ENCODE measurements at regions not wholly inside any gene's neighbourhood (a gene's known extent, or its start where the extent isn't known, plus 50 kb on each side); places are given as distances from the start of the nearest gene placed in this dataset.
A peak's percentile ranks its signal among the peaks of the same experiment; 100 is the strongest.

- TF ChIP-seq ZNF207 (IDR thresholded peaks at IDR 0.05; ENCODE audit: borderline replicate concordance) (no peak), MTF2 (CRISPR knock-in tag; IDR thresholded peaks at IDR 0.05; ENCODE audit: borderline replicate concordance) (no peak), ZNF564 (CRISPR knock-in tag; IDR thresholded peaks at IDR 0.05) (no peak), KIAA2018 (CRISPR knock-in tag; IDR thresholded peaks at IDR 0.05; ENCODE audit: borderline replicate concordance) (no peak), TEF (CRISPR knock-in tag; IDR thresholded peaks at IDR 0.05) (no peak), ZBTB10 (CRISPR knock-in tag; IDR thresholded peaks at IDR 0.05; ENCODE audit: borderline replicate concordance) (no peak), ZFY (CRISPR knock-in tag; IDR thresholded peaks at IDR 0.05) (no peak), CHD2 (IDR thresholded peaks at IDR 0.05; ENCODE audit: low read depth, low read length) (no peak), TRIM24 (CRISPR knock-in tag; IDR thresholded peaks at IDR 0.05) (no peak), POGZ (CRISPR knock-in tag; IDR thresholded peaks at IDR 0.05) (peak; percentile 98), THAP11 (CRISPR knock-in tag; IDR thresholded peaks at IDR 0.05) (peak; percentile 26; the same call in 1 of the 2 replicates), ZNF746 (CRISPR knock-in tag; IDR thresholded peaks at IDR 0.05) (no peak), ZKSCAN1 (IDR thresholded peaks at IDR 0.05; ENCODE audit: low read length) (no peak), U2AF2 (IDR thresholded peaks at IDR 0.05; ENCODE audit: low read depth, low read length) (no peak), THAP7 (CRISPR knock-in tag; IDR thresholded peaks at IDR 0.05) (no peak), ZNF230 (CRISPR knock-in tag; IDR thresholded peaks at IDR 0.05) (no peak), ZEB1 (IDR thresholded peaks at IDR 0.05; ENCODE audit: insufficient replicate concordance, low read depth) (peak; percentile 23)
Measured at GRCh38 chr1:99566290-99567021, 79.5 kb upstream of the PALMD start (continued).
